Bronchial epithelial cell (primary cell): ENCODE measurements at regions not wholly inside any gene's neighbourhood (a gene's known extent, or its start where the extent isn't known, plus 50 kb on each side); places are given as distances from the start of the nearest gene placed in this dataset.
A peak's percentile ranks its signal among the peaks of the same experiment; 100 is the strongest.

Experiments used
- DNase-seq: peaks from one replicate; pipeline ENCODE4 v3.0.0-alpha.2; 2010; ENCODE audit warnings: low read depth
- FAIRE-seq: peaks from 2 replicates; lab custom pipeline; 2011; peaks lifted over from hg19 to GRCh38; lab: Jason Lieb, UNC
- H3K27me3 ChIP-seq: 2 replicates; pipeline ENCODE4 v1.5.1; 2011; ENCODE audit warnings: low read length; ENCODE audit not compliant: control insufficient read depth, insufficient read depth
- H3K36me3 ChIP-seq: 2 replicates; pipeline ENCODE4 v1.5.1; 2011; ENCODE audit warnings: low read length; ENCODE audit not compliant: control insufficient read depth, insufficient read depth
- H3K4me3 ChIP-seq: 2 replicates; pipeline ENCODE4 v1.5.1; 2011; ENCODE audit warnings: mild to moderate bottlenecking, low read depth, low read length, control low read depth
- CTCF ChIP-seq: IDR thresholded peaks from 2 replicates; pipeline ENCODE4 v1.5.1; 2011; ENCODE audit warnings: mild to moderate bottlenecking, moderate library complexity, low read length, control low read depth, inconsistent platforms; ENCODE audit not compliant: insufficient read depth, severe bottlenecking

- H3K27me3 ChIP-seq: no peaks in the 10 kb centered on the region
- peak; percentile 68 for DNase-seq
- peak; percentile 80 for TF ChIP-seq CTCF
- no peak overlapping the region for H3K4me3 ChIP-seq
- H3K36me3 ChIP-seq: no peaks in the 10 kb centered on the region
- FAIRE-seq: no peak
These were observed 126.2 kb upstream of the RASGRP1 start for GRCh38 chr15:38690719-38691332.

DNA sequence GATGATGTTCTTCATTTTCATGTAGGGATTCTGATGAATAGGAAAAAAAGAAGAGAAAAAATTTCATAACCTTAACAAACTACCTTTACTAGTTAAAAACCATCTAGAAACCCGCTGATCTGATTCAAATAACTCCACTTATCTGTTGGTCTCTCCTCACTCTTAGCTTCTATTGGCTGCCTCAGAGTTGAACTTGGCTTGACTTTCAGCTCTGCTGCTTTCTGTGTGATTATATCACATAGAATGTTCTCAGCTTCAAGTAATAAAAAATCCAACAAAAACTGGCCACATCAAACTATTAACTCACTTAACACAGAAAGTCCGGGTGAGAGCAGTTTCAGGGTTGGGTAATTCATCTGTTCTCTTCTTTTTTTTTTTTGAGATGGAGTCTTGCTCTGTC is 126.8 kb upstream of the RASGRP1 start:
- Histone ChIP-seq H3K36me3 (no peaks in the 10 kb centered on the region), H3K27me3 (no peaks in the 10 kb centered on the region), H3K4me3 (no peak overlapping the region)
- TF ChIP-seq CTCF: no peak
- DNase-seq: no peak
- no peak for FAIRE-seq

GRCh38 chr15:38691965-38692788 is 127.6 kb upstream of the RASGRP1 start:
- TF ChIP-seq CTCF: no peak
- H3K4me3 ChIP-seq: no peak overlapping the region
- DNase-seq (no peak), FAIRE-seq (no peak)
- H3K27me3 ChIP-seq: no peaks in the 10 kb centered on the region
- no peaks in the 10 kb centered on the region for H3K36me3 ChIP-seq

DNA sequence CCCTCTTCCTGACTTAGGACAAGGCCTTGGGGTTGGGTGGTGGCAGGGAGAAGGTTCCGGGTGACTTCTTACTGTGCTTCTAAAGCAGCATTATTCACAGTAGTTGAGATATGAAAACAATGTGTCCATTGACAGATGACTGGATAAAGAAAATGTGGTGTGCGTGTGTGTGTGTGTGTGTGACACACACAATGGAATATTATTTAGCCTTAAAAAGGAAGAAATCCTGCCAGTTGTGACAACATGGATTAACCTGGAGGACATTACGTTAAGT is 128.1 kb upstream of the RASGRP1 start:
- Histone ChIP-seq H3K27me3 (no peaks in the 10 kb centered on the region), H3K4me3 (no peak overlapping the region), H3K36me3 (no peaks in the 10 kb centered on the region)
- no peak for TF ChIP-seq CTCF
- DNase-seq: no peak
- no peak for FAIRE-seq

DNA sequence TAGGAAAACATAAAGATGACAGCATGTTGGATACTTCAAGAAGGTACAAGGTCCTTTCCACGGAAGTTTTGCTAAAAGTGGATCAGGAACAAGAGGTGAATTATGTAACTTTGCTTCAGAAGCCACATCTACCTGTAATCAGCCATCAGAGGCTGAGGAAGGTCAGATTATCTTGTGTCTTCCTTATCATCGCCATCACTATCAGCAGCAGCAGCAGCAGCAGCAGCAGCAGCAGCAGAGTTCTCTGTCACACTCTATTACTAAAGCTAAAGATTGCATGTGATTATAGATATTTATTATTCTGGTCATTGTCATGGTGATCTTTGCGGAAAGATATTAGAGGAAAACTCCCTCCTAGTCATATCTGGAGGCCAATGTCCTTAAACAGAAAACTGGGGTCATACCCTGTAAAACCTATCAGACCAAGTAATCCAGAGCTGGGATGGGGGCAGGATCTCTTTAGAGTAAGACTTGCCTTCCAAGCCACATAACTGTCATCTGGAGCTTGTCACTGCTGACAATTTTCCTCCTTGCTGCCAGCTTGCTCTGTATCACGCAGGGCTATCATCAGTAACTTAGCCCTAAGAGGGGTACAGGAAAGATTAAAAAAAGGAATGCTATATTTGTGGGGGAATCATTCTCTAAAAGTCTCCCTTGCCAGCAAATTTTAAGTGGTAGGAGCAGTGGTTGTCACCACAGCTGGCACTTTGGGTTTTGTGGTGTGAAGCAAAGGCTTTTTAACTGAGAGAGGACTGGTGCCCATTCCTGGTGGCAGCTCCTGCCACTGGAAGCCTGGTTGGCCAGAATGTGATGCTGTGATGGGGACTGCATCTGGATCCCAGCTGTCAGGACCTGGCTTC is 130.9 kb upstream of the RASGRP1 start:
- no peaks in the 10 kb centered on the region for H3K36me3 ChIP-seq
- no peak for FAIRE-seq
- TF ChIP-seq CTCF: no peak
- no peaks in the 10 kb centered on the region for H3K27me3 ChIP-seq
- no peak overlapping the region for H3K4me3 ChIP-seq
- DNase-seq: no peak
